HG02840 (cell line): ENCODE measurements at regions not wholly inside any gene's neighbourhood (a gene's known extent, or its start where the extent isn't known, plus 50 kb on each side); places are given as distances from the start of the nearest gene placed in this dataset.
"Not testable (repeated sequence)": the region's sequence is repeated elsewhere in the genome, so short reads cannot be mapped to it uniquely, and the experiment has no call there.

Experiments used
- ATAC-seq: cut with Tn5 transposase; IDR thresholded peaks from one replicate; pipeline ENCODE4 v1.9.1; 2021; ENCODE audit warnings: mild to moderate bottlenecking, moderate library complexity, moderate number of reproducible peaks; ENCODE audit not compliant: unreplicated experiment, low FRiP score

DNA sequence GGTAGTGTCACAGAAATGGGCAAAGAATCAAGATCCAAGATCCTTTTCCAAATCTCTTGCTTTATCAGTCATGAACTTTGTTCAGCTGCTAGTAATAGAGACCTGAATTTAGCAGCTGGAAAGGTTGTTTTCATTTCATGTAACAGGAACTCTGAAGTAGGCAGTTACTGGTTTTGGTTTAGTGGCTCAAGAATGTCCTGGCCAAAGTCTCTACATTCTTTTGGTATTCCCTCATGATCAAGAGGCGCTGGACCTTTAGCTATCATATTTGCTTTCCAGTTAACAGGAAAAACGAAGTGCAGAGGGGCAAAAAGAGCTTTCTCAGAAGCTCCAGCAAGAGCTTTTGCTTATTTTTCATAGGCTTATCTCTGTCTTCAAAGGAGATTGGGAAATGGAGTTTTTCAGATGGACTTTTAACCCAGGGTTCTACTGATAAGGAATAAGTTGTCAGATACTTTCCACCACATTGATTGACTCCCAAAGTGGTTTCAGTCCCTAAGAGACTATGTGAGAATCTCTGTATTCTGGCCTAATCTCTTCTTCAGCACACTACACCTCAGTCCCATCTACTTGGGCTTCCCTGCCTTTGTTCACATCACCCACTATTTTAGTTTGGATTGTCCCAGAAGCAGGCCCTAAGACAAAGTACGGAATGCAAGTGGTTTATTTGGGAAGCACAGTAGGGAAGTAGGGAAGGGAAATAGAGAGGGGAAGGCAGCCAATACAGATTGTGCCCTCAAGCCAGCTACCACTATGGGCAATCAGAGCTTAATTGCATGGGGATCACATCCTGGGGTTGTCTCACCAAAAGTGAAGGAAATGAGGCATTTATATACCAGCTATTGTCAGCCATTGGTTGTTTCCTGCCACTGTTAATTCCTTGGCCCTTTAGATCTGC is 359.3 kb downstream of the LRRC70 start:
- no peak for ATAC-seq

DNA sequence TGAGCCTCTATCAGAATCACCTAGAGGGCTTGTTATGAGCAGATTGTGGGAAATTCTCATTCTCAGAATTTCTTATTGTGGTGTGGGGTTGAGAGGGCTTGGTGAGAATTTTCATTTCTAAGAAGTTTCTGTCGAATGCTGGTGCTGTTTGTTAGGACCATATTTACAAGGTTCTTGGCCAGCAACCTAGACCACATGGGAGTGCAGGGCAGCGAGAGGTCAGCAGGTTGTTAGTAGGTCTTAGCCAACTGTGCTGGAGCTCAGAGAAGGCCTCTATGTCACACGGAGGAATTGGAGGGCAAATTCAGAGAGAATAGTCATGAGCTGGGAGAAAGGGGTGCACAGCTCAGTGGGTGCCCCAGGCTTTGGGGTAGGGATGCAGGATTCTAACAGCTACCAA is 357.0 kb downstream of the LRRC70 start:
- ATAC-seq = no peak

DNA sequence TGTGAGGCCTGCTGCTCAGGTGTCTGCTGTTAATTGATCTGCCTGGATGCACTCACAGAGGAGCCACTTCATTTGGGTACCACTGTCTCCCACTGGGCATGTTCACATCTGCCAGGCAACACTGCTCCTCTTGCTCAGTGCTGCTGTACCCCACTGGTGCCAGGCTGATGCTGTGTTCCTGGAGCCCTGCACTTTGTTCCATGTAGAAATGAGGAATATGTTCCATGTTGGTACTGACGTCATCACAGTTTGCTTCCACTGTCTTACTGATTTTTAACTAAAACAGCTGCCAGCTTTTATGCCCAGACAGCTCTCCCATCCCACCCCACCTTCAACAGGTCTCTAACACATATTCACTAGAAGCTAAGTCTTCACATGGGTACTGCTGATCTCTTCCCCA is 355.7 kb downstream of the LRRC70 start:
- ATAC-seq = no peak

DNA sequence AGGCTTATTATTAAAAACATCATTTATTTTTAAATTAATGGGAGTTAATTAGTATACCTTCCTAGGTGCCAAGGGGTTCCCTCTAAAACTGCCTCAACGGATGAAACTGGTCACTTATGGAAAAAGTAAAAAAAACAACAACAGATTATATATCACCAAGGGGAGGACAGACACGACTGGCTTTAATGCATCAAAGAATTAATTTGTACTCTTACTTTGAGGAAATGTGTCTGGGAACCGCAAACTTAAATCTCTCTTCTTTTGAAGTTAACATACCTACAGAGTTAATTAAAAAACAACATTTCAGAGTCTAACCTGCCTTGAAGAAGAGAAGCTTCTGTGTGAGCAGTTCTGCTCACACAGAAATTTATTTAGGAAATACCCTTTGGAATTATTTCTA is 354.6 kb downstream of the LRRC70 start:
- no peak for ATAC-seq

DNA sequence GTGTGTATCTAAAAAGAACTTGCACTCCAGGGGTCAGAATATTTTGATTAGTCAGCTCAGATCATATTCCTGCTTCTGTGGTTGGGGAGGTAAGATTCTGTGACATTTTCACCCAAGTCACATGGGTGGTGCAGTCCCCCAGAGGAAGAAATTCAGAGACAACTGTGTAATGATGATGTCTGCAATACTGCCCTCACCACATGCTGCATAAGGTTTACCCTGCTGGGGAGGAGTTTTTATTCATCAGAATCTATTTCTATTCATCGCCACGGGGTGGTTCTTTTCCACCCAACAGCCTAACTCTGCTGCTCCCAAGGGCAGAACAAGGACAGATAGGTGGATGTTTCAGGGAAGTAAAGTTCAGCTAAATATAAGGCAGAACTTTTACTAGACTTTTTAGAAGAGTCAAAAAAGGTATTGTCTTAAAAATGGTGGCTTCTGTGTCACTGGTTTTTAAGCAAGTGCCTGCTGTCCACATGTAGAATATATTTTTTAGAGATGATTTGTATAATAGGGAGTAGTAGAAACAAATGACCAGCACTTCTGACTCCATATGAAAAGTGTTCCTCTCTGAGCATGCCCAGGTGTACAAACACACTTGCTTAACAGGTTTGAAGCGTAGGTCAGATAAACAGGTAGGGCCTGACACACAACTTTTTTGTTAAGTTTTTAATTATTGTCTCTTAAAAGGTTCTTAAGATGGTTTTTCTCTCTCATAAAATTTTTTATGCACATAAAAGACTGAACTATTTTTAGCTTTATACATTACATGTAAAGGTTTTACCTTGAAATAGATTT is 352.7 kb downstream of the LRRC70 start:
- ATAC-seq = no peak

DNA sequence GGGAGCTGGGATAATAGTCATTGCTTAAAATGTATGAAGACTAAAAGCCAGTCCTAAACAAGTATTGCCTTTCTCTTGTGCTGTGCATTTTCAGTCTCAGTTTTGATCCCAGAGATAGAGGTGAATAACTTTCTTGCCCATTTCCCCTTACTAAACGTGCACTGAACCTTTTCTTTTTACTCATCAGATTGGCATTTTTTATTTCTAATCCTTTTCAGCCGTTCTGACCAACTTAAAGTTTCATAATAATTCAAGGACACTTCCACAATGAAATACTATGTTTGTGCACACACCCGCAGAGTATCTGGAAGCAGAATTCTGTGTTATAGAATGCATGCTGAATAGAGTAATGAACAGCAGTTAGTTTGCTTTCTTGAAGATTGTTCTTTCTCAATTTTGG is 343.6 kb downstream of the LRRC70 start:
- no peak for ATAC-seq

DNA sequence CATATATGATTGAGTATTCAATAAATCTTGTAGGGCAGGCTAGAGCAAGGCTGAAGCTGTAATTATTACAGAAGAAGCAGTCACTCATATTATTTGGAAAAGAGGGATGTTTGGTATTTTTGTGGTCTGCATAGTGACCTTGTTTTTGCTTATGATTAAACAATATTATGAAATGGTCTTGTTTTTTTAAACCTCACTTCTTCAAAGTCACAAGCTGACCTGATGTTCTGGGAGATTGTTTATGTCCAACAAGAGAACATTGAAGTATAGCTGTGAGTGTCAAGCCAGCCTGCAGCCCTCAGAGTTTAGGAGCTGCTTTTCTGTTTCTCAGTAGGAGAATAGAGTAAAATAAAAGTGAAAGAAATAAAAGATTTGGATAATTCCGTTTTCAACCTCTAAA is 342.2 kb downstream of the LRRC70 start:
- ATAC-seq = no peak

DNA sequence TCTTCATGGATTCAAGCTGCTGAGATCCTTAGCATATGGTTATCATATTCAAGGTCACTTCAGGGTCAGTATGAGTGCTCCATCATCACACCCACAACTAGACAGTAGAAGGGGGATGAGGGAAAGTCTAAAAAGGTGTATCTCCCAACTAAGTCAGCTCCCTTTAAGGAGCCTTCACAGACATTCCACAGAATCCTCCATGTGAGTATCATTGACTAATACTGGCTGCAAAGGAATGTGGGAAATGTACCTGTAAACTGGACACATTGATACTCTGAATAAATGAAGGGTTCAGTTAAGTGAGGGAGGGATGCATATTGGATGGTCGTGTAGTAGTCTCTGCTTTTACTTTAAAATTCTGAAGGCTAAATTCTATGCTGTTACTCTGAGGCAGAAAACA is 330.7 kb downstream of the LRRC70 start:
- no peak for ATAC-seq

DNA sequence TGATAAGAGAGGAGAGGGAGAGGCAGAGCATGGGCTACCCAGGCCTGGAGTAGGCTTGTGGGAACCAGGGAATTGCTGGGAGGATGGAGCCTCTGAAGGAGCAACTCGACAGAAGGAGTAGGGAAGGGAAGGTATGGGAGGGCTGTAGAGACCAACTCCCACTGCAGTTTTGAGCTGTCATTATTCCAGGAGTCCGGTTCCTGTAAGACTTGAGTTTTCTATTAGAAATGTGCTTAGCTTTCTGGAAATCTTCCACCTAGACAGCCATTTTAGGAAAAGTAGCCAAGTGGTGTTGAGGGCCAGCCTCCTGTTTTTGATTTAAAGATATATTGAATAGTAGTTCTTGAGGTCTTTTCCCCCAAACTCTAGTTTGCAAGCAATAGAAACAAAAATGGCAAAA is 323.5 kb downstream of the LRRC70 start:
- no peak for ATAC-seq

DNA sequence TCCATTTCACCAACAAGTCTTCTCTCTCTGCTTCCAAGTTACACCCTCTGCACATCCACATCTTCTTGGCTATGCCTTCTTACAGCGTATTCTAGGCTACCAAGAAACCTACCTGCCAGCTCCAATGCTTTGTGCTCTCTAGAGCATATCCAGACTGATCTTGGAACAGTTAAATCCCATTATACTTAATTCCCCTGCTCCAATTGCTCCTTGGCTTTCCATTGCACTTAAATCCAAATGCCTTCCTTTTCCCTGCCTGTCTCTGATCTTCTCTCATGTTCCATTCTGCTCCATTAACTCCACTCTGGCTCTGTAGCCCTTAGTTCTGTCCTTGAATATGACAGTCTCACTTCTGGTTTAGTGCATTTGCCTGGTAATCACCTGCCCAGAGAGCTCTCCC is 322.4 kb downstream of the LRRC70 start:
- ATAC-seq = no peak

DNA sequence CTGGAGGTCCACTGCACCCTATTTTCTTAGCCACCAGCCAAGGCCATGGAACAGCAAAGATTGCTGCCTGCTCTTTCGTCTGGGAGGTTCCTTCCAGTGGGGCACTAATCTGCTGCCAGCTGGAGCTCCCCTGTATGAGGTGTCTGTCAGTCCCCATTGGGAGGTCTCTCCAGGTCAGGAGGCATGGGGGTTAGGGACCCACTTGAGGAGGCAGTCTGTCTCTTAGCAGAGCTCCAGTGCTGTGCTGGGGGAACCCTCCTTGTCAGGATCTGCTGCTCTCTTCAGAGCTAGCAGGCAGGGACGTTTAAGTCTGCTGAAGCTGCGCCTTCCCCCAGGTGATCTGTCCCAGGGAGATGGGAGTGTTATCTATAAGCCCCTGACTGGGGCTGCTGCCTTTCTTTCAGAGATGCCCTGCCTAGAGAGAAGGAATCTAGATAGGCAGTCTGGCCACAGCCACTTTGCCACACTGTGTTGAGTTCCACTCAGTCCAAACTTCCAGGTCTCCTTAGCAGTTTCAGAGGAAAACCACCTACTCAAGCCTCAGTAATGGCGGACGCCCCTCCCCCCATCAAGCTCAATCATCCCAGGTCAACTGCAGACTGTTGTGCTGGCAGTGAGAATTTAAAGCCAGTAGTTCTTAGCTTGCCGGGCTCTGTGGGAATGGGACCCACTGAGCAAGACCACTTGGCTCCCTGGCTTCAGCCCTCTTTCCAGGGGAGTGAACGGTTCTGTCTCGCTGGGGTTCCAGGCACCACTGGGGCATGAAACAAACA is 317.7 kb downstream of the LRRC70 start:
- no peak for ATAC-seq

DNA sequence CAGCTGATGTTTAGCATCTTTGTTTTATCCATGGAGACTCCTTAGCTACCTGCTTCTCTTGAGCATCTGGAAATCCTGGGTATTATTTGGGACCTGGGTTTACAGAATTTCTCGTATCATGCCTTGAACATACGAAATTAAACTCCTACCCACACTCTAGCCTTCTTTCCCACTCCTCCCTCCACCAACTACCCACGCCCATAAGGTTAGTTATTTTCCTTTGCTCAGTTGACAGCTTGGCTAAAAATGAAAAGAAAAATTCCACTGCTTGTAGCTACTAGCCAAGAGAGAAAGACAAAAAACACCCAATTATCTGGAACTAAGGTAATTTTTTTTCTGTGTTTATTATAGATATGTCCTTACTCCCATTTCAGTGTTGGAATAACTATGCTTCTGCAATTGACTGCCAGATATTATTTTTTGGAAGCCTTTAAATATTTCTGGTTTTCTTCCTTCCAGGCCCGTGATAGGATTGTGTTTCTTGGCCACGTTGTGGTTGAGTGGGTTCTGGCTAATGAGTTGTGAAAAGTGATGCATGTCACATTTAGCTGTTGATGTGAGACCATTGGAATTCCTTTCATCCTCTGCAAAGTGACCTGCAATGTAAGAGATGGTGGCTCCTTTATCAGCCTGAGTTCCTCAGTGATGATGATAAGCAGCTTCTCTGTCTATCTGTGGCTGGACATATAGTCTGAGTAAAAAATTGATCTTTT is 308.1 kb downstream of the LRRC70 start:
- no peak for ATAC-seq

DNA sequence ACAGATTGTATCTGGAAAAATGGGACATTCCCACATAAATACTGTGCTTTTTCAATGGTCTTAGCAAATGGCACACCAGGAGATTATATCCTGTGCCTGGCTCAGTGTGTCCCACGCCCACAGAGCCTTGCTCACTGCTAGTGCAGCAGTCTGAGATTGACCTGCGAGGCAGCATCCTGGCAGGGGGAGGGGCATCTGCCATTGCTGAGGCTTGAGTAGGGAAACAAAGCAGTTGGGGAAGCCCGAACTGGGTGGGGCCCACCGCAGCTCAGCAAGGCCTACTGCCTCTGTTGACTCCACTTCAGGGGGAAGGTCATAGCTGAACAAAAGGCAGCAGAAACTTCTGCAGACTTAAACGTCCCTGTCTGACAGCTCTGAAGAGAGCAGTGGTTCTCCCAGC is 258.7 kb downstream of the LRRC70 start:
- not testable (repeated sequence) for ATAC-seq

DNA sequence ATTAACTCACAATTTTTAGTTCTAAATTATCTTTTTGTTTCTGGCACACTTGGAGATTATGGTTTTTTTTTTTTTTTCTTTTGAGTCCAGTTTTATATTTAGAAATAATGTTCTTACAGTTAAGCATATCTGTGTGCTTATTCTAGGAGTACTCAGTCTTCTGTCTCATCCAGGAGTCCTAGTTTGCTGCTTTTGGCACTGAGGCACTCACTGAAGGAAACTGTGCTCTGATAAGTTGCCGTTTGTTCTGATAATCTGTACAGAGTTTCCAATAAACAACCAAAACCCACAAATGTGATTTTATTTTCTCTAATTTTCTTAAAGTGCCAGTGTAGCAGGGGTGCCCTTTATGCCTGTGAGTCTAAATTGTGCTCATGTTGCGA is 251.0 kb downstream of the LRRC70 start:
- no peak for ATAC-seq

DNA sequence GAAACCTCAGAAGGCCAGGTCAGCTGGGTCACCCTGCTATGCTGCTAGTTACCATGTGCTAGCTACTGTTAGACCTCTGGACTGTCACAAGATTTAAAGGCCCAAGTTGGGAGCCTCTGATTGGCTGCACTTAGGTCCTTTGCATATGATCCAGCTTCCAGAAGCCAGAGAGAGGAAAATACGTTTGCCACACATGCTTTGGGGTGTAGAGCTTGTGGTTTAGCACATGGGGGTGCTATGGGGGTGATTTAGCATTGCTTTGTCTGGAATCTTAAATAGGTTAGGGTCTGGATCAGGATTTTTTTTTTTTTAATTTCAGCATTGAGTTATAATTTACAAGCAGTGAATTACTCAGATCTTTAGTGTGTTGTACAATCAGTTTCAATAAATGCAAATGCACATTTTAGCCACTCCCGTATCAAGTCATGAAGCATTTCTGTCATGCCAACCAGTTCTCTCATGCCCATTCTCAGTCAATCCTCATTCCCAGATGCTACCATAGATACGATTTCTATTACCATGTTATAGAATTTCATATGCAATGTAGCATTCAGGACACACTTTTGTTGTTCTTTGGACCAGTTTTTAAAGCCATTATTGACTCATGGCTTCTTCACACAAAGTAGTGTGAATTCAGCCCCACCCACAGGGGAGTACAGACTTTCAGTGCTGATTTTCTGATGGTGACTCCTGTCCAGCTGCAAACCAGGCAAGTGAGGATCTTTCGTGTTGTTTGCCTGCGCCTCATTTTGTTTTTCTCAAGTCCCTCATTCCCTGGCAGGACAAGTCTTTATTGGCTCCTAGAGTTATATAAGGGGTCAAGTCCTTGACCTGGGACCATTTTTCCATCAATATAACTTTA is 250.4 kb downstream of the LRRC70 start:
- no peak for ATAC-seq

DNA sequence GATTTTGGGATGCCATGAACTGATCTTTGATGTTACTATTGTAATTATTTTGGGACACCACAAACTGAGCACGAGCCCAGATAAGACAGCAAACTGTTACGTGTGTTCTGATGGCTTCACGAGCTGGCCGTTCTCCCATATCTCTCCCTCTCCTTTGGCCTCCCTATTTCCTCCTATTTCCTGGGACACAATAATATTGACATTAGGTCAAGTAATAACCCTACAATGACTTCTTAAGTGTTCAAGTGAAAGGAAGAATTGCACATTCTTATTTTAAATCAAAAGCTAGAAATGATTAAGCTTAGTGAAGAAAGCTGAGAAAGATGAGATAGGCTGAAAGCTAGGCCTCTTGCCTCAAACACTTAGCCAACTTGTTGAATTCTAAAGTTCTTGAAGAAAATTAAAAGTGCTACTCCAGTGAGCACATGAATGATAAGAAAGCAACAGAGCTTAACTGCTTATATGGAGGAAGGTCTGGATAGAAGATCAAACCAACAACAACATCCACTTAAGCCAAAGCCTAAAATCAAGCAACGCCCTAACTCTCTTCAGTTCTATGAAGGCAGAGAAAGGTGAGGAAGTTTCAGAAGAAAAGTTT is 247.1 kb downstream of the LRRC70 start:
- ATAC-seq = no peak

DNA sequence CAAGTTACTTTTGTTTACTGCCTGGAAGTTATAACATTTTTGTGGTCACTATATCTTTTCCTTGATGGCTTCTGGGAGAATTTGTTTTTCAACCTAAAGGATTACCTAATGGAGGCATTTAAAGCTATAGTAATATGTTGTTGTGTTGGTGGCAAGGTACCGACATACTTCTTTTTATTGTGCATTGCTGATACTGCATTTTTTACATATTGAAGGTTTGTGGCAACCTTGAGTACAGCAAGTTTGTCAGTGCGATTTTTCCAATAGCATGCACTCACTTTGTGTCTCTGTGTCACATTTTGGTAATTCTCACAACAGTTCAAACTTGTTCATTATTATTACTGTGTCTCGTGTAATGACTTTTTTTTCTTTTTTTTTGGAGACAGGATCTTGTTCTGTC is 246.3 kb downstream of the LRRC70 start:
- ATAC-seq = no peak

DNA sequence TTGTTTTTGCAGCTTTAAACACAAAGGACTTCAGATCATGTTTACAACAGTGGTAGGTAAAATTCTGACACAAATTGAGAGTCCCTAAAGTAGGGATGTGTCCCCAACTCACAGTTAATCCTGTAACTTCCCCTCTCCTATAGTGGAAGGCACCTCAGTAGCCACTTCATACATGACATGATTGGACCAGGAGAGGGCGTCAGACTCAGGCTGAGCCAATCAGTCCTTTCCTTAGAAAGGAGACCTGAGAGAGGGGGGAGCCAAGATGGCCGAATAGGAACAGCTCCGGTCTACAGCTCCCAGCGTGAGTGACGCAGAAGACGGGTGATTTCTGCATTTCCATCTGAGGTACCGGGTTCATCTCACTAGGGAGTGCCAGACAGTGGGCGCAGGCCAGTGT is 238.4 kb downstream of the LRRC70 start:
- not testable (repeated sequence) for ATAC-seq

DNA sequence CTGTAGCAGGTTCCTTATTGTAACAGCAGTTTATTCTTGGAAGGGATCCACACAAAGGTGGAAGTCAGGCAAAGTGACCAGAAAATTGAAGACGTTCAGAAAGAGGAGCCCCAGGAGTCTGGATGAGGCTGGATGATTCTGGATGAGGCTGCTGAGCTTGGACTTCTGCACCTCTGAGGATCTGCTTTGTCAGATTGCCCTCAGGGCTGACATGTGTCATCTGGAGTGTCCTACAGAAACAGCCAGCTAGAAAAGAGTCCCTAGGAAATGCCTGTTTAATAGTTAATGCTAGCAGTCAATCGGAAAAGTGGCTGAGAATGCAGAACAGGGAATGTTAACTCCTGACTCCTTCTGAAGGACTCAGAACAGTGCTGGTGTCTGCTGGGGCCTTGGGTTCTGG is 236.4 kb downstream of the LRRC70 start:
- ATAC-seq = no peak
